ENCODE measurements at regions not wholly inside any gene's neighbourhood (a gene's known extent, or its start where the extent isn't known, plus 50 kb on each side); places are given as distances from the start of the nearest gene placed in this dataset.

- TF ChIP-seq SNAI2 (CRISPR knock-in tag; IDR thresholded peaks at IDR 0.05) (no peak), ZNF565 (CRISPR knock-in tag; conservative IDR thresholded peaks at IDR 0.05; ENCODE audit: low read depth) (no peak), RARB (CRISPR knock-in tag; IDR thresholded peaks at IDR 0.05) (no peak), ZNF70 (CRISPR knock-in tag; IDR thresholded peaks at IDR 0.05) (no peak), ISL1 (CRISPR knock-in tag; IDR thresholded peaks at IDR 0.05) (no peak)
Observed at GRCh38 chr22:49255154-49255553, 572.5 kb downstream of the BRD1 start.

GRCh38 chr22:49253656-49254055 lies 574.0 kb downstream of the BRD1 start:
- TF ChIP-seq, protein P1, sequence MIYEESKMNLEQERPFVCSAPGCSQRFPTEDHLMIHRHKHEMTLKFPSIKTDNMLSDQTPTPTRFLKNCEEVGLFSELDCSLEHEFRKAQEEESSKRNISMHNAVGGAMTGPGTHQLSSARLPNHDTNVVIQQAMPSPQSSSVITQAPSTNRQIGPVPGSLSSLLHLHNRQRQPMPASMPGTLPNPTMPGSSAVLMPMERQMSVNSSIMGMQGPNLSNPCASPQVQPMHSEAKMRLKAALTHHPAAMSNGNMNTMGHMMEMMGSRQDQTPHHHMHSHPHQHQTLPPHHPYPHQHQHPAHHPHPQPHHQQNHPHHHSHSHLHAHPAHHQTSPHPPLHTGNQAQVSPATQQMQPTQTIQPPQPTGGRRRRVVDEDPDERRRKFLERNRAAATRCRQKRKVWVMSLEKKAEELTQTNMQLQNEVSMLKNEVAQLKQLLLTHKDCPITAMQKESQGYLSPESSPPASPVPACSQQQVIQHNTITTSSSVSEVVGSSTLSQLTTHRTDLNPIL (CRISPR knock-in tag; IDR thresholded peaks at IDR 0.05; ENCODE audit: low read depth), result no peak
- no peak for ATAC-seq

More at GRCh38 chr22:49255154-49255553, 572.5 kb downstream of the BRD1 start:
- no peak for ATAC-seq

DNA sequence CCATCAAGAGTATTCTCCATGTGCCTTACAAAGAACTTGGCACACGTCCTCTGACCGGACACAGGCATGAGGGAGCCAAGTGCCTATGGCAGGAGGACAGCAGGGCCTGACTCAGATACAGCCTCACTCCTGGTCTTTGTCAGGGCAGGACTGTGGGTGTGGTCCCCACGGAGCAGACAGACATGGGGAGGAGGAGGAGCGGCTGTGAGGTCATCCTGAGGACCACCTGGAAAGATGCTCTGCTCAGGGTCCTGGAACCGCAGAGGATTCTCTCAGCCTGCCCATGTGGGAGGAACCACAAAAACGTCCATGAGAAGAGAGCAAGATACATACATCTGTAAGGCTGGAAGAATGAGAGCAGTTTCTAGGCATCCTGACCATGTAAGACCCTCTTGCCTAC lies 576.3 kb downstream of the BRD1 start:
- no peak for ATAC-seq
- no peak for TF ChIP-seq ZFP30 (CRISPR knock-in tag; IDR thresholded peaks at IDR 0.05)
- no peak for TF ChIP-seq ZC3H10 (CRISPR knock-in tag; IDR thresholded peaks at IDR 0.05)

- ATAC-seq, result no peak
- TF ChIP-seq PPARA (CRISPR knock-in tag; IDR thresholded peaks at IDR 0.05; ENCODE audit: borderline replicate concordance) (no peak), SNAI2 (CRISPR knock-in tag; IDR thresholded peaks at IDR 0.05) (no peak), RARB (CRISPR knock-in tag; IDR thresholded peaks at IDR 0.05) (no peak), ZFP30 (CRISPR knock-in tag; IDR thresholded peaks at IDR 0.05) (no peak), ZNF565 (CRISPR knock-in tag; conservative IDR thresholded peaks at IDR 0.05; ENCODE audit: low read depth) (no peak), PATZ1 (CRISPR knock-in tag; IDR thresholded peaks at IDR 0.05; ENCODE audit: borderline replicate concordance) (no peak), BACH2 (CRISPR knock-in tag; IDR thresholded peaks at IDR 0.05; ENCODE audit: borderline replicate concordance) (no peak), GLIS3 (CRISPR knock-in tag; IDR thresholded peaks at IDR 0.05) (no peak), ISL1 (CRISPR knock-in tag; IDR thresholded peaks at IDR 0.05) (no peak), ARNTL (CRISPR knock-in tag; IDR thresholded peaks at IDR 0.05; ENCODE audit: borderline replicate concordance, low read depth) (no peak), ESRRG (CRISPR knock-in tag; IDR thresholded peaks at IDR 0.05) (no peak), TOX (CRISPR knock-in tag; IDR thresholded peaks at IDR 0.05; ENCODE audit: borderline replicate concordance) (no peak), ZNF8 (CRISPR knock-in tag; IDR thresholded peaks at IDR 0.05) (no peak), ZNF70 (CRISPR knock-in tag; IDR thresholded peaks at IDR 0.05) (no peak), TSHZ2 (CRISPR knock-in tag; IDR thresholded peaks at IDR 0.05) (no peak), CSDC2 (CRISPR knock-in tag; IDR thresholded peaks at IDR 0.05) (no peak), OSR1 (CRISPR knock-in tag; IDR thresholded peaks at IDR 0.05) (no peak), ZFP3 (CRISPR knock-in tag; IDR thresholded peaks at IDR 0.05) (no peak)
- TF ChIP-seq, protein P1 (CRISPR knock-in tag; IDR thresholded peaks at IDR 0.05; ENCODE audit: low read depth), result no peak
Observed at GRCh38 chr22:49247194-49247924, 580.3 kb downstream of the BRD1 start.

All from SK-N-SH treated with all-trans-retinoic acid at 6 μM for 48 hours (cell line).